Central memory CD8-positive, alpha-beta T cell (primary cell): ENCODE measurements at regions not wholly inside any gene's neighbourhood (a gene's known extent, or its start where the extent isn't known, plus 50 kb on each side); places are given as distances from the start of the nearest gene placed in this dataset.

Experiments used
- ATAC-seq: fragments of 150-1000 bp; cut with Tn5 transposase; replicated peaks from 2 replicates; pipeline ENCODE4 v1.10.0; 2022; ENCODE audit warnings: mild to moderate bottlenecking, moderate FRiP score, moderate number of reproducible peaks; ENCODE audit not compliant: poor library complexity, severe bottlenecking; ENCODE audit errors: extremely low read depth
- DNase-seq, 2 donors: peaks; one replicate each; pipeline ENCODE4 v3.0.0; 2021; ENCODE audit warnings: low spot score in 2 of 2
- H3K27ac Mint-ChIP-seq: one replicate; pipeline ENCODE4 v1.8.0; 2022; ENCODE audit warnings: low read depth, mild to moderate bottlenecking, moderate library complexity, mixed read lengths
- H3K27me3 Mint-ChIP-seq: one replicate; pipeline ENCODE4 v1.8.0; 2022; ENCODE audit warnings: mixed read lengths
- H3K36me3 Mint-ChIP-seq: one replicate; pipeline ENCODE4 v1.8.0; 2022; ENCODE audit warnings: mild to moderate bottlenecking, moderate library complexity, mixed read lengths; ENCODE audit not compliant: insufficient read depth
- H3K4me1 Mint-ChIP-seq: one replicate; pipeline ENCODE4 v1.8.0; 2022; ENCODE audit warnings: mixed read lengths
- H3K4me3 Mint-ChIP-seq: one replicate; pipeline ENCODE4 v1.8.0; 2022; ENCODE audit warnings: mild to moderate bottlenecking, moderate library complexity, mixed read lengths
- H3K9me3 Mint-ChIP-seq: one replicate; pipeline ENCODE4 v1.8.0; 2022; ENCODE audit warnings: mixed read lengths

DNA sequence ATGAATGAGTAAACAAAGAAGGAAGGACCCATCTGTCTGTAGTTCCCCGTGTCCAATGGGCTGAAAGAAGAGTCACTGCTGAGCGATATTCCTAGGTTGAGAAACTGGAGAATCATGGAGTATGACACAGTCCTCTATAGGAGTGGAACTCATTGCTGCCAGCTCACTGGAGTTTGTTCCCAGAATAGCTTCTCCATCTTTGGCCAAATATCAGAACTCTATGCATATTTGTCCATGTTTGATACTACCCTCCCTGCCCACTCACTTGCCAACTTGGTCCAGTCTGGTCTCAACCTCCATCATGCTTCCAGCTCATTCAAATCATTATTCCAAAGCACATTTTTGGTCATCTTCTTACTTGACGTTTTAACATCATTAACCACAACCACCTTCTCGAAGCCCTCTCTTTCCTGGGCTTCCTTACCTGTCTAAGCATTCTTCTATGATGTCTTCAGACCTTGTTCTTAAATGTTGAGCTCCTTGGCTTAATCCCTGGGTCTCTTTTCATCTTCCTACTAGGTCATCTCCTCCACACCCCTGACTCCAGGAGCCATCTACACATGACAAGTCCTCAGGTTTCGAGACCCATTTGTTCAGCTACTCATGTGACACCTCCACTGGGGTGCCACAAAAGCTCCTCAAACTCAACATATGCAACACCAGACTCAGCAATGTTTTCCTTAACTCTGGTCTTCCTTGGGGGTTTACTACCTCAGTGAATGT is 221.6 kb downstream of the MYCN start:
- Mint-ChIP-seq H3K27me3 (no peaks in the 10 kb centered on the region), H3K27ac (no peak overlapping the region), H3K4me1 (no peaks in the 10 kb centered on the region), H3K9me3 (peaks cover 11% of the 10 kb centered on the region), H3K4me3 (no peak overlapping the region), H3K36me3 (peaks cover 1% of the 10 kb centered on the region)
- ATAC-seq (no peak), DNase-seq (no peak)

DNA sequence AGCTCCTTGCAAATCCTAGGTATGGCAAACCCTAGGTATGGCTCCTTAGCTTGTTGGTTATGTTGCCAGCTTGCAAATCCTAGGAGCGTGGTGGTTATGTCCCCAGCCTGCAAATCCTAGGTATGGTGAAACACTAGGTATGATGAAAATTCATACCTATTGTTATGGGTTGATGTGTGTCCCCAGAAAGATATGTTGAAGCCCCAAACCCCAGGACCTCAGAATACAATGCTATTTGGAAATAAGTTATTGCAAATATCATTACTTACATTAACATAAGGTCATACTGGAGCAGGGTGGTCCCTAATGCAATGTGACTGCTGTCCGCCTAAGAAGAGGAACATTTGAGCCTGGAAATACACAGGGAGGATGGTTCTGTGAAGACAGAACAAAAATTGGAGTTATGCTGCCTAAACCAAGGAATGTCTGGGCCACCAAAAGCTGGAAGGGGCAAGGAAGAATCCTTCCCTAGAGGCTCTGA is 220.8 kb downstream of the MYCN start:
- DNase-seq (no peak), ATAC-seq (no peak)
- Mint-ChIP-seq H3K36me3 (peaks cover 1% of the 10 kb centered on the region), H3K27me3 (no peaks in the 10 kb centered on the region), H3K9me3 (peaks cover 11% of the 10 kb centered on the region), H3K4me1 (no peaks in the 10 kb centered on the region), H3K27ac (no peak overlapping the region), H3K4me3 (no peak overlapping the region)

DNA sequence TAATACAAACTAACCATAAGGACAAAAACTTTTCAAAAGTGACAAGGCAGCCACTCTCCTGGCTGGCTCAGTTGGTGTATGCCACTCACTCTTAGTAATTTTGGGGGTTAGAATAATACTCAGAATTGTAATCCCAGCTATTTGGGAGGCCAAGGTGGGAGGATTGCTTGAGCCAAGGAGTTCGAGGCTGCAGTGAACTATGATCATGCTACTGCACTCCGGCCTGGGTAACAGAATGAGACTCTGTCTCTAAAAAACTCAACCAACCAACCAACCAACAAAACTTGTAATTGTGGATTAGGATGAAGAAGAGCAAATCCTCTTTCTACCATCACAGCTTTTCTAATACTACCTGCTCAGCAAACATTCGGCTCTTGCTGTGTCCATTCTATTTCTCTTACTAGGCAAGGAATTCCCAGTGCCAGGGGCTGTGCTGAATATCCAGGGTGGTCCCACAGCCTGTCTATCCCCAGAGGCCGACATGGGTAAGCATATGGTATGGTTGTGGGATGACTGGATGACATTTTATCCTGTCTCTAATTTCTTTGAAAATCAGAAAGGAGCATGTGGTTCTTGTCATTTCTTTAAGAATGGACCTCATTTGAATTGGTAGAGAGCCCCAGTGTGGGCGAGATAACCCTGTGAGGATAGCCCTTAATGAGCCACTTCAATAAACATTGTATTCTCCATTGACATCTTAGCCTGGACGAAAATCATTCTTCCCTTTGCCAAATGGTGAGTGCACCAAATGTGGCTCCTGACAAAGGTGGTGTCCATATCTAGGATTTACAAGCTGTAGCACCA is 220.1 kb downstream of the MYCN start:
- Mint-ChIP-seq H3K36me3 (peaks cover 1% of the 10 kb centered on the region), H3K27ac (no peak overlapping the region)

DNA sequence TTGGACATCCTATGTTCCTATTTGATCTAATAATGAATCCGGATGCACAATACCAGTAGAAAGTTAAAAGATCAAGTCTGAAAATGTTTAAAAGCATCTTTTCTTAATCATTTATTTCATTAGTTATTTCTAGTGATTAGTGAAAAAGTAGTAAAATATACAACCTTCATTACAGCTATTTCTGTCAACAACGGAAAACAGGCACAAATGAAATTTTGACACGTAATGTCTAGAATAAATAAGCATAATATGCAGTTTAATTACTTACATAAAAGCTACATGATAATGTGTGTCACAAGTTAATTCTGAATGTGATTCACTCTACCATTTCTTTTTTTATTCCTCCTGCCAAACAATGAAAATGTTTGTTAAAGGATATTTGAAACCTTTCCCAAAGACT is 216.1 kb downstream of the MYCN start:
- no peak overlapping the region for H3K27ac Mint-ChIP-seq
- DNase-seq (no peak), ATAC-seq (no peak)
- no peaks in the 10 kb centered on the region for H3K27me3 Mint-ChIP-seq
- peaks cover 1% of the 10 kb centered on the region for H3K36me3 Mint-ChIP-seq
- H3K4me3 Mint-ChIP-seq: no peak overlapping the region
- no peaks in the 10 kb centered on the region for H3K4me1 Mint-ChIP-seq
- H3K9me3 Mint-ChIP-seq: peaks cover 6% of the 10 kb centered on the region

More for the DNA sequence above, 220.1 kb downstream of the MYCN start:
- Mint-ChIP-seq H3K27me3 (no peaks in the 10 kb centered on the region), H3K4me3 (no peak overlapping the region), H3K4me1 (no peaks in the 10 kb centered on the region), H3K9me3 (peaks cover 13% of the 10 kb centered on the region)
- DNase-seq (no peak), ATAC-seq (no peak)

DNA sequence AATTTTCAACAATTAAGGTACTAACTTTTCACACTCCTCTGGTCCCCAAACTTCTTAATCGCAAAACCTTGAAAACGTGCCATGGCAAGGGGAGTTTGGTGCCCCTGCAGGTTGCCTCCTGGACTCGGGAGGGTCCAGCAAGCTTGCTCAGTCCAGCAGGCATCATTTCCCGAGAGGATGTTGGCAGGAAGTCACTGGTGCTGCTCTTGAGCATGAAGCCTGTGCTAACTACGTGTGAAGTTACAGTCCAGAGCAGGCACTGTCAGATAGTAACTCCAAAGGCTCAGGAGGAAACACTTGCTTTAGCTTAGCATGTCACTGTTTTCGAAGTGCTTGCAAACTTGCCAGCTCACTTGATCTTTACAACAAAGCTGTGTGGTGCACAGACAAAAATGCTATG is 215.4 kb downstream of the MYCN start:
- Mint-ChIP-seq H3K4me1 (no peaks in the 10 kb centered on the region), H3K27ac (no peak overlapping the region), H3K9me3 (peaks cover 6% of the 10 kb centered on the region), H3K4me3 (no peak overlapping the region), H3K36me3 (peaks cover 1% of the 10 kb centered on the region), H3K27me3 (no peaks in the 10 kb centered on the region)
- DNase-seq (no peak), ATAC-seq (no peak)

DNA sequence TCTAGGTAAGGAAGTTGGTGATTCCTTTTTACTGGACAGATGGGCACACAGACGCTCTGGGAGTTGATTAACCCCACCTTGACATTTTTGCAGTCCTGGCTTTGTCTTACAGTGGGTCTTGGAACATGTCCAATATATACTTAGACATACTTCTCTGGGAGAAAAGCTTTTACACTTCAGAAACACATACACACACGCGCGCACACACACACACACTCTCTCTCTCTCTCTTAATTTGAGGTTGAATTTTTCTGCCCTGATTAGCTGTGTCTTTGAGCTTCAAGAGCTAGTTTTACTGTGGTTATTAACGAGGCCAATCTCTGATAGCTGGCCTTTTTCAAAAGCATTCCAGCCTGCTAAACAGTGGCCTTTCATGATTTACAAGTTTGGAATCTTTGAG is 215.0 kb downstream of the MYCN start:
- Mint-ChIP-seq H3K36me3 (no peaks in the 10 kb centered on the region), H3K27me3 (no peaks in the 10 kb centered on the region), H3K27ac (no peak overlapping the region), H3K4me1 (no peaks in the 10 kb centered on the region), H3K4me3 (no peak overlapping the region), H3K9me3 (peaks cover 6% of the 10 kb centered on the region)
- no peak for DNase-seq
- ATAC-seq: no peak

DNA sequence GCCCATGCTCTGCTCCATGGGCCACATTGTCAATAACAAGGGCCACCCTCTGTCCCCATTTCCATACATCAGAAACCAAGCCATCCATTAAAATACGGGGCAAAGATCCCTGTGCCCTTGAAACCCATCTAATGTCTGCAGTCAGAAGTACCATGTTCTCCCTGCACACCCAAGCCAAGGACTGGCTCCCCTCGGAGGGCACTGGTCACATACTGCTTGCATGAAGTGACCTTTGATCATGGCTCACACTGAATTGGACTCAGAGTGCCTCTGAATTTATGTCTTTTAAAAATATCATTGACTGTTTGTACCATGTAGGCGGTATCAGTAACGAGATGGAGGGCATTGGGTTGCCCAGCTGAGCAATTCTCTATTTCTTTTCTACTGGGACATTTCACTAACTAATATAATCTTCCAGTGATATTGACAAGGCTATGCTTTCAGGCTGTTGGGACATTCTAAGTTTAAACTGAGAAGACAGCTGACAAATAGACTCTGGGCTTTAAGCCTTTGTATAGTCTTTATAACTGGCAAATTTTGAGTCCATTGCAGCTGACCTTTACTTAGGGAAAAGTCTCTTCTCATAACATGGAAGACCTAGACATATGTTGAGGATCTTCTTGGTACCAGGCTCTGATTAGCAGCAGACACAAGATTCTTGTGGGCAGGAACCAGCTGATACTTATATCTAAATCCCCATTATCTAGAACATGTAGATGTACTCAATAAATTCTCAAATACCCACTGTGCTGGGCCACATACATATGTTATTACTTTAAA is 214.3 kb downstream of the MYCN start:
- ATAC-seq (no peak), DNase-seq (no peak)
- no peaks in the 10 kb centered on the region for H3K36me3 Mint-ChIP-seq
- no peak overlapping the region for H3K4me3 Mint-ChIP-seq
- no peaks in the 10 kb centered on the region for H3K27me3 Mint-ChIP-seq
- no peaks in the 10 kb centered on the region for H3K4me1 Mint-ChIP-seq
- no peak overlapping the region for H3K27ac Mint-ChIP-seq
- H3K9me3 Mint-ChIP-seq: peaks cover 6% of the 10 kb centered on the region

DNA sequence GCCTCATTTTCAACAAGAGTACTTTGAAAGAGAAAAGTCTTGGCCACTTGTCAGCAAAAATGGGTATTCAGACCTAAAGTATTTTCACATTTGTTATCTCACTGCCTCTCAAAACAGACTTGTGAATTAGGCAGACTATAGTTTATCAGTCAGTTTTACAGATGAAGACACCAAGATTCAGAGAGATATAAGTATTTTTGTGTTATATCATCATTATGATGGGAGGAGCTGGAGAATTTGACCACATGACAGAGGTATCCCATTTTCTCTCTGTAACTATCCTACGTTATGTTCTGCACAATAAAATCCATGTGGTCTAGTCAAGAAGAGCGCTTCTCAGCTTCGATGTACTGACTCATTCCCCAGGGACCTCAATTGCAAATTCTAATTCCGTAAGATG is 213.7 kb downstream of the MYCN start:
- H3K9me3 Mint-ChIP-seq: peaks cover 9% of the 10 kb centered on the region
- no peak overlapping the region for H3K27ac Mint-ChIP-seq
- H3K27me3 Mint-ChIP-seq: no peaks in the 10 kb centered on the region
- no peaks in the 10 kb centered on the region for H3K36me3 Mint-ChIP-seq
- DNase-seq: no peak
- no peak overlapping the region for H3K4me3 Mint-ChIP-seq
- ATAC-seq: no peak
- H3K4me1 Mint-ChIP-seq: no peaks in the 10 kb centered on the region

DNA sequence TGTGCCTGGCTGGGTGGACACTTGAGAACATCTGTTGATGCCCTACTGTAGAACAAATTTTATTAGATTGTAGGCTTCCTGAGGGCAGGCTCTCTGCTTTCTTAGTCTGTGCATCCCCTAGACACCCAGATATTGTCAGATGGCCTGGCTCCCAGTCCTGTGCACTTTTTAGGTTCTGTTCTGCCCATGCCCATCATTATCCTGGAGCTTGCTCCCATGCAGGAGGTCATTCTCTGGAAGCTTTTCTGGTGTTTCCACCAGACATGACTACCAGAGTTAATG is 213.3 kb downstream of the MYCN start:
- Mint-ChIP-seq H3K36me3 (no peaks in the 10 kb centered on the region), H3K4me1 (no peaks in the 10 kb centered on the region), H3K27ac (no peak overlapping the region), H3K9me3 (peaks cover 11% of the 10 kb centered on the region), H3K4me3 (no peak overlapping the region), H3K27me3 (no peaks in the 10 kb centered on the region)
- DNase-seq (no peak), ATAC-seq (no peak)

DNA sequence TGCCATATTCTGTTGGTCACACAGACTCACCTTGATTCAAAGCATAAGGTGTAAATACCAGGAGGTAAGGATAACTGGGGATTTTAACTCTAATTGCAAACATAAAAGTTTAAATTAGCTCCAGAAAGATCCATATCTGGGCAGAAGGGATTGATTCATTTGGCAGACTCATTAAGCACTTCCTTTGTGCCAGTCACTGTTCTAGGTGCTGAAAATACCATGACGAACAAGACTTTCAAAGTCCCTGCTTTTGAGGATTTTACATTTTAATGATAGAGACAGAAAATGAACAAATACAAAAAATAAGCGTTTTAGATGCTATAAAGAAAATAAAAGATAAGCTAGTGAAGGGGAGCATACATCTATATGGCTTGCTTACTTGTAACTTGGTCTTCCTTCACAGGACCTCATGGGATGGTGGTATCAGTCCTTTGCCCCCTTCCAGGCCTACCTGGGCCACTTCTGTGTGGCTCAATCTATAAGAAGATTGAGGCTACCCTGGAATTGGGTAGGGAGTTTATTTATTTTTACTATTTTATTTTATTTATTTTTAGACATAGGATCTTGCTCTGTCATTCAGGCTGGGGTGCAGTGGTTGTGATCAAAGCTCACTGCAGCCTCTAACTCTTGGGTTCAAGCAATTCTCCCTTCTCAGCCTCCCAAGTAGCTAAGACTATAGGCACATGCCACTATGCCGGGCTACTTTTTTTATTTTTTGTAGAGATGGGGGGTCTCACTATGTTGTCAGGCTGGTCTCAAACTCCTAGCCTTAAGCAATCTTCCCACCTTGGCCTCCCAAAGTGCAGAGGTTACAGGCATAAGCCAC is 212.8 kb downstream of the MYCN start:
- ATAC-seq (no peak), DNase-seq (no peak)
- Mint-ChIP-seq H3K27me3 (no peaks in the 10 kb centered on the region), H3K36me3 (no peaks in the 10 kb centered on the region), H3K4me1 (no peaks in the 10 kb centered on the region), H3K4me3 (no peak overlapping the region), H3K27ac (no peak overlapping the region), H3K9me3 (peaks cover 11% of the 10 kb centered on the region)

DNA sequence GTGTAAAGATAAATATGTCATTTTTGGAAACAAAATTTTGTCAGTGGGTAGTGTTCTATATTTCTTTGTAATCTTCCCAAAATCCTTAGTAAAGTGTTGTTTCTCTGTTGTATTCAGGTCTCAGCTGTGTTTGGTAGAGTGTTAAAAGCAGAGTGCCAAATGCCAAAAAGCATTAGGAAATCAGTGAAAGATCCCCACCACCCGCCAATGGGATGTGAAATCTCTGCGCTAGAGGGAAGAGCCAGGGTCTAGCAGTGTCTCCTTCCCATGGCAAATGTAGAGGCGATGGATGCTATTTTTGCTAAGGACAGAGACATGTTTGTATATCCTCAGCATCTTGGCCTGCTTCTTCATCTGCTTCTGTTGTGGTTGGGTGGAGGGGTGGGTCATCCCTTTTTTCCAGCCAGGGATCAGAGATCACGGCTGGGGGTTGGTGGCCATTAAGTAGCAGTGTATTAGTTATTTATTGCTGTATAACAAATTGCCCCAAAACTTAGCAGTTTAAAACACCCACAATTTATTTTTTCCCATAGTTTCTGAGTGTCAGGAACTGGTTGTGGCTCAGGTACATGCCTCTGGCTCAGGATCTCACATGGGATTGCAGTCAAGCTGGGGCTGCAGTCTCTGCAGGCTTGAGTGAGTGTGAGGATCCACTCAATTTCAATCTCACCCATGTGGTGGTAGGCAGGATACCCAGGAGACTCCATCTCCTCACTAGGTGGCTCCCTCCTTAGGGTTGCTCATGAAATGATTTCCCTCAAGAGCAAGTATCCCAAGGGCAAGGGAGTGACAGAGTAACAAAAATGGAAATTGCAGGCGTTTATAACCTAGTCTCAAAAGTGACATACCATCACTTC is 211.9 kb downstream of the MYCN start:
- H3K27me3 Mint-ChIP-seq: no peaks in the 10 kb centered on the region

More for the DNA sequence above, 211.9 kb downstream of the MYCN start:
- H3K36me3 Mint-ChIP-seq: no peaks in the 10 kb centered on the region
- H3K4me3 Mint-ChIP-seq: no peak overlapping the region
- no peaks in the 10 kb centered on the region for H3K4me1 Mint-ChIP-seq
- H3K27ac Mint-ChIP-seq: no peak overlapping the region
- peaks cover 11% of the 10 kb centered on the region for H3K9me3 Mint-ChIP-seq
- DNase-seq (no peak), ATAC-seq (no peak)
